ENCODE measurements at regions not wholly inside any gene's neighbourhood (a gene's known extent, or its start where the extent isn't known, plus 50 kb on each side); places are given as distances from the start of the nearest gene placed in this dataset.

DNA sequence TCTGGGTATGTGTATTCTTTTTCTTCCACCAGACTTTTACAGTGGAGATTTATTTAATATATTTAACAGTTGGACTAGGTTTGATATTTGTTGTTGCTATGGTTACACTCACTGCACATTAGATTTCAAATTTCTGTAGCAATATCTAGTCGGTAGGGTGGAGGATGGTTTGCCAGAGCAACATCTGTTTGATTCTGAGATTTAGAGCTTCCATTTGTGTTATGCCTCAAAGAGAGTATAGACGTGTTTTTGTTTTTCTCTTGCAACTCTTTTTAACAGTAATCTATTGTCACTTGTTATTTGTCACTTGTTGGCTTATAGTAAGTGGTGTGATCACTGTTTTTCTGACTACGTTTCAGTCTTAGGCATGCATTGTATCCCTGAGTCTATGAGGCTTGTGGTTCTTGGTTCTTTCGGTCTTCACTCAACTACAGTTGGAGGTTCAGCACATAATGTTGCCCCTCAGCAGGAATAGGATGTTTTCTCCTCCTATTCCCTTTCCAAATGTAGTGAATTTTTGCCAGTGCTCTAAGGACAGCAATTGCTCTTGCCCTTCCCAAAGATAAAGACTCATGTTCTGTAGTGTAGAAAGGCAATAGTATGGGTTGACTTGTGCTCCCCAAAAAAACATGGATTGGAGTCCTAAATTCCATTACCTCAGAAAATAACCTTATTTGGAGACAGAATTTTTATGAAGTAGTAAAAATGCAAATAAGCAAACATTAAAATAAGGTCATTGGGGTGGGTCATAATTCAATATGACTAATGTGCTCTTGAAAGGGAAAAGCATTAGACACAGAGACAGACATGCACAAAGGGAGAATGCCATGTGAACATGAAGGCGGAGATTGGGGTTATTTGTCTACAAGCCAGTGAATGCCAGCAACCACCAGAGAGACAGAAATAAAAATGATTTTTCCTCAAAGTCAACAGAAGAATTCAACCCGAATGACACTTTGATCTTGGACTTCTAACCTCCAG lies 692.1 kb downstream of the DIPK2A start:
- no peak for DNase-seq (ENCODE audit: low spot score)
- Histone ChIP-seq H3K27ac (ENCODE audit: low read depth in 1 of 2, low read length in 2 of 2) (no peak overlapping the region), H3K9me3 (ENCODE audit: control insufficient read depth in 4 of 4, low read length in 3 of 4) (peaks cover 0 to 6% (median 1%) of the 10 kb centered on the region in 4 donors), H3K4me3 (ENCODE audit: low read depth in 1 of 3, low read length in 3 of 3) (no peak overlapping the region), H3K9ac (ENCODE audit: low read depth in 1 of 2, low read length in 2 of 2) (no peak overlapping the region), H3K4me1 (ENCODE audit: control insufficient read depth in 4 of 4, insufficient read depth in 4 of 4, low read length in 3 of 4) (no peaks in the 10 kb centered on the region), H3K36me3 (ENCODE audit: control insufficient read depth in 4 of 4, insufficient read depth in 3 of 4, low read depth in 1 of 4, low read length in 3 of 4) (no peaks in the 10 kb centered on the region), H3K27me3 (ENCODE audit: control insufficient read depth in 4 of 4, insufficient read depth in 4 of 4, low read length in 3 of 4) (no peaks in the 10 kb centered on the region)
- WGBS = 82% methylated on average over 6 of the region's 6 CpGs
- no peak for TF ChIP-seq NR2F2 (IDR thresholded peaks at IDR 0.05)
- no peak for TF ChIP-seq TAF1 (conservative IDR thresholded peaks at IDR 0.05)
- TF ChIP-seq YY1 (IDR thresholded peaks at IDR 0.05) = no peak
- TF ChIP-seq GABPA (IDR thresholded peaks at IDR 0.05 in 1 of 2, conservative IDR thresholded peaks at IDR 0.05 in 1 of 2) = no peak
- no peak for TF ChIP-seq JUND (IDR thresholded peaks at IDR 0.05)
- TF ChIP-seq, protein P1, sequence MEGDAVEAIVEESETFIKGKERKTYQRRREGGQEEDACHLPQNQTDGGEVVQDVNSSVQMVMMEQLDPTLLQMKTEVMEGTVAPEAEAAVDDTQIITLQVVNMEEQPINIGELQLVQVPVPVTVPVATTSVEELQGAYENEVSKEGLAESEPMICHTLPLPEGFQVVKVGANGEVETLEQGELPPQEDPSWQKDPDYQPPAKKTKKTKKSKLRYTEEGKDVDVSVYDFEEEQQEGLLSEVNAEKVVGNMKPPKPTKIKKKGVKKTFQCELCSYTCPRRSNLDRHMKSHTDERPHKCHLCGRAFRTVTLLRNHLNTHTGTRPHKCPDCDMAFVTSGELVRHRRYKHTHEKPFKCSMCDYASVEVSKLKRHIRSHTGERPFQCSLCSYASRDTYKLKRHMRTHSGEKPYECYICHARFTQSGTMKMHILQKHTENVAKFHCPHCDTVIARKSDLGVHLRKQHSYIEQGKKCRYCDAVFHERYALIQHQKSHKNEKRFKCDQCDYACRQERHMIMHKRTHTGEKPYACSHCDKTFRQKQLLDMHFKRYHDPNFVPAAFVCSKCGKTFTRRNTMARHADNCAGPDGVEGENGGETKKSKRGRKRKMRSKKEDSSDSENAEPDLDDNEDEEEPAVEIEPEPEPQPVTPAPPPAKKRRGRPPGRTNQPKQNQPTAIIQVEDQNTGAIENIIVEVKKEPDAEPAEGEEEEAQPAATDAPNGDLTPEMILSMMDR (IDR thresholded peaks at IDR 0.05; ENCODE audit: low read depth, low read length, missing input control) = no peak
- TF ChIP-seq FOXA2 (IDR thresholded peaks at IDR 0.05) = no peak
- TF ChIP-seq, protein P2, sequence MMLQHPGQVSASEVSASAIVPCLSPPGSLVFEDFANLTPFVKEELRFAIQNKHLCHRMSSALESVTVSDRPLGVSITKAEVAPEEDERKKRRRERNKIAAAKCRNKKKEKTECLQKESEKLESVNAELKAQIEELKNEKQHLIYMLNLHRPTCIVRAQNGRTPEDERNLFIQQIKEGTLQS (IDR thresholded peaks at IDR 0.05) = no peak
- no peak for TF ChIP-seq RXRA (IDR thresholded peaks at IDR 0.05)

DNA sequence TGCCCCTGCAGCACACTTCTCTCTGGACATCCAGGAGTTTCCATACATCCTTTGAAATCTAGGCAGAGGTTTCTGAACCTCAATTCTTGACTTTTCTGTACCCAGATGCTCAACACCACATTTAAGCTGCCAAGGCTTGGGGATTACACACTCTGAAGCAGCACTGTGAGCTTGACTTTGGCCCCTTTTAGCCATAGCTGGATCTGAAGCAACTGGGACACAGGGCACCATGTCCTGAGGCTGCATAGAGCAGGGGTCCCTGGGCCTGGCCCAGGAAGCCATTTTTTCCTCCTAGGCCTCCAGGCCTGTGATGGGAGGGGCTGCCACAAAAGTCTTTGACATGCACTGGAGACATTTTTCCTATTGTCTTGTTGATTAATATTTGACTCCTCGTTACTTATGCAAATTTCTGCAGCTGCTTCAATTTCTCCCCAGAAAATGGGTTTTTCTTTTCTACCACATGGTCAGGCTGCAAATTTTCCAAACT lies 694.0 kb downstream of the DIPK2A start:
- TF ChIP-seq, protein P1 (IDR thresholded peaks at IDR 0.05; ENCODE audit: low read depth, low read length, missing input control) = no peak
- TF ChIP-seq, protein P3, sequence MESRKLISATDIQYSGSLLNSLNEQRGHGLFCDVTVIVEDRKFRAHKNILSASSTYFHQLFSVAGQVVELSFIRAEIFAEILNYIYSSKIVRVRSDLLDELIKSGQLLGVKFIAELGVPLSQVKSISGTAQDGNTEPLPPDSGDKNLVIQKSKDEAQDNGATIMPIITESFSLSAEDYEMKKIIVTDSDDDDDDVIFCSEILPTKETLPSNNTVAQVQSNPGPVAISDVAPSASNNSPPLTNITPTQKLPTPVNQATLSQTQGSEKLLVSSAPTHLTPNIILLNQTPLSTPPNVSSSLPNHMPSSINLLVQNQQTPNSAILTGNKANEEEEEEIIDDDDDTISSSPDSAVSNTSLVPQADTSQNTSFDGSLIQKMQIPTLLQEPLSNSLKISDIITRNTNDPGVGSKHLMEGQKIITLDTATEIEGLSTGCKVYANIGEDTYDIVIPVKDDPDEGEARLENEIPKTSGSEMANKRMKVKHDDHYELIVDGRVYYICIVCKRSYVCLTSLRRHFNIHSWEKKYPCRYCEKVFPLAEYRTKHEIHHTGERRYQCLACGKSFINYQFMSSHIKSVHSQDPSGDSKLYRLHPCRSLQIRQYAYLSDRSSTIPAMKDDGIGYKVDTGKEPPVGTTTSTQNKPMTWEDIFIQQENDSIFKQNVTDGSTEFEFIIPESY (IDR thresholded peaks at IDR 0.05) = no peak
- TF ChIP-seq GABPA (IDR thresholded peaks at IDR 0.05 in 1 of 2, conservative IDR thresholded peaks at IDR 0.05 in 1 of 2) (no peak), SP1 (IDR thresholded peaks at IDR 0.05) (no peak), RXRA (IDR thresholded peaks at IDR 0.05) (no peak), HNF4A (conservative IDR thresholded peaks at IDR 0.05) (no peak), EGR1 (IDR thresholded peaks at IDR 0.05; ENCODE audit: low read depth in 2 of 2) (no peak), TAF1 (conservative IDR thresholded peaks at IDR 0.05) (no peak), FOXA1 (IDR thresholded peaks at IDR 0.05) (no peak), YY1 (IDR thresholded peaks at IDR 0.05) (no peak), RAD21 (IDR thresholded peaks at IDR 0.05) (no peak), JUND (IDR thresholded peaks at IDR 0.05) (no peak), HNF4G (IDR thresholded peaks at IDR 0.05) (no peak), NR2F2 (IDR thresholded peaks at IDR 0.05) (no peak), FOXA2 (IDR thresholded peaks at IDR 0.05) (no peak)
- TF ChIP-seq, protein P4, sequence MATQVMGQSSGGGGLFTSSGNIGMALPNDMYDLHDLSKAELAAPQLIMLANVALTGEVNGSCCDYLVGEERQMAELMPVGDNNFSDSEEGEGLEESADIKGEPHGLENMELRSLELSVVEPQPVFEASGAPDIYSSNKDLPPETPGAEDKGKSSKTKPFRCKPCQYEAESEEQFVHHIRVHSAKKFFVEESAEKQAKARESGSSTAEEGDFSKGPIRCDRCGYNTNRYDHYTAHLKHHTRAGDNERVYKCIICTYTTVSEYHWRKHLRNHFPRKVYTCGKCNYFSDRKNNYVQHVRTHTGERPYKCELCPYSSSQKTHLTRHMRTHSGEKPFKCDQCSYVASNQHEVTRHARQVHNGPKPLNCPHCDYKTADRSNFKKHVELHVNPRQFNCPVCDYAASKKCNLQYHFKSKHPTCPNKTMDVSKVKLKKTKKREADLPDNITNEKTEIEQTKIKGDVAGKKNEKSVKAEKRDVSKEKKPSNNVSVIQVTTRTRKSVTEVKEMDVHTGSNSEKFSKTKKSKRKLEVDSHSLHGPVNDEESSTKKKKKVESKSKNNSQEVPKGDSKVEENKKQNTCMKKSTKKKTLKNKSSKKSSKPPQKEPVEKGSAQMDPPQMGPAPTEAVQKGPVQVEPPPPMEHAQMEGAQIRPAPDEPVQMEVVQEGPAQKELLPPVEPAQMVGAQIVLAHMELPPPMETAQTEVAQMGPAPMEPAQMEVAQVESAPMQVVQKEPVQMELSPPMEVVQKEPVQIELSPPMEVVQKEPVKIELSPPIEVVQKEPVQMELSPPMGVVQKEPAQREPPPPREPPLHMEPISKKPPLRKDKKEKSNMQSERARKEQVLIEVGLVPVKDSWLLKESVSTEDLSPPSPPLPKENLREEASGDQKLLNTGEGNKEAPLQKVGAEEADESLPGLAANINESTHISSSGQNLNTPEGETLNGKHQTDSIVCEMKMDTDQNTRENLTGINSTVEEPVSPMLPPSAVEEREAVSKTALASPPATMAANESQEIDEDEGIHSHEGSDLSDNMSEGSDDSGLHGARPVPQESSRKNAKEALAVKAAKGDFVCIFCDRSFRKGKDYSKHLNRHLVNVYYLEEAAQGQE (IDR thresholded peaks at IDR 0.05) = no peak
- TF ChIP-seq, protein P2 (IDR thresholded peaks at IDR 0.05) = no peak
- TF ChIP-seq, protein P5, sequence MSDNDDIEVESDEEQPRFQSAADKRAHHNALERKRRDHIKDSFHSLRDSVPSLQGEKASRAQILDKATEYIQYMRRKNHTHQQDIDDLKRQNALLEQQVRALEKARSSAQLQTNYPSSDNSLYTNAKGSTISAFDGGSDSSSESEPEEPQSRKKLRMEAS (IDR thresholded peaks at IDR 0.05) = no peak
- Histone ChIP-seq H3K4me1 (ENCODE audit: control insufficient read depth in 4 of 4, insufficient read depth in 4 of 4, low read length in 3 of 4) (peaks cover 0 to 3% (median under 1%) of the 10 kb centered on the region in 4 donors), H3K27me3 (ENCODE audit: control insufficient read depth in 4 of 4, insufficient read depth in 4 of 4, low read length in 3 of 4) (no peaks in the 10 kb centered on the region), H3K36me3 (ENCODE audit: control insufficient read depth in 4 of 4, insufficient read depth in 3 of 4, low read depth in 1 of 4, low read length in 3 of 4) (no peaks in the 10 kb centered on the region), H3K9ac (ENCODE audit: low read depth in 1 of 2, low read length in 2 of 2) (no peak overlapping the region), H3K9me3 (ENCODE audit: control insufficient read depth in 4 of 4, low read length in 3 of 4) (peaks cover 0 to 6% (median 1%) of the 10 kb centered on the region in 4 donors), H3K27ac (ENCODE audit: low read depth in 1 of 2, low read length in 2 of 2) (no peak overlapping the region), H3K4me3 (ENCODE audit: low read depth in 1 of 3, low read length in 3 of 3) (no peak overlapping the region)
- DNase-seq (ENCODE audit: low spot score) = no peak
- WGBS = 84% methylated on average over 1 of the region's 1 CpG
